ENCODE measurements at regions not wholly inside any gene's neighbourhood (a gene's known extent, or its start where the extent isn't known, plus 50 kb on each side); places are given as distances from the start of the nearest gene placed in this dataset.

- H3K9me3 Mint-ChIP-seq, result no peaks in the 10 kb centered on the region
- no peak overlapping the region for H3K4me3 Mint-ChIP-seq
- no peaks in the 10 kb centered on the region for H3K36me3 Mint-ChIP-seq
- no peaks in the 10 kb centered on the region for H3K27me3 Mint-ChIP-seq
- H3K4me1 Mint-ChIP-seq, result peaks cover 9 to 17% (median 15%) of the 10 kb centered on the region in 3 donors
- ATAC-seq (ENCODE audit: low read depth in 2 of 2) (no peak), DNase-seq (no peak)
- H3K27ac Mint-ChIP-seq, result no peak overlapping the region
These were observed 51.6 kb upstream of the PRDM8 start for GRCh38 chr4:80145739-80146138.

- H3K4me1 Mint-ChIP-seq, result peaks cover 13 to 23% (median 21%) of the 10 kb centered on the region in 3 donors
These were observed 52.4 kb upstream of the PRDM8 start for GRCh38 chr4:80144676-80145470.

GRCh38 chr4:80143307-80143679 lies 54.0 kb upstream of the PRDM8 start:
- Mint-ChIP-seq H3K36me3 (no peaks in the 10 kb centered on the region), H3K4me1 (peaks cover 28 to 39% (median 36%) of the 10 kb centered on the region in 3 donors), H3K27ac (peak overlapping the region in 2 of 6 donors; percentile 4 to 68), H3K4me3 (no peak overlapping the region), H3K27me3 (no peaks in the 10 kb centered on the region), H3K9me3 (no peaks in the 10 kb centered on the region)
- ATAC-seq (ENCODE audit: low read depth in 2 of 2) (no peak), DNase-seq (no peak)

More at GRCh38 chr4:80144676-80145470, 52.4 kb upstream of the PRDM8 start:
- H3K4me3 Mint-ChIP-seq, result no peak overlapping the region
- ATAC-seq (ENCODE audit: low read depth in 2 of 2) (no peak), DNase-seq (no peak)
- H3K9me3 Mint-ChIP-seq, result no peaks in the 10 kb centered on the region
- peak overlapping the region in 2 of 6 donors; percentile 11 to 28 for H3K27ac Mint-ChIP-seq
- H3K36me3 Mint-ChIP-seq, result no peaks in the 10 kb centered on the region
- H3K27me3 Mint-ChIP-seq, result no peaks in the 10 kb centered on the region

GRCh38 chr4:80142394-80143306 lies 54.7 kb upstream of the PRDM8 start:
- peak overlapping the region in 2 of 6 donors; percentile 4 to 68 for H3K27ac Mint-ChIP-seq
- H3K27me3 Mint-ChIP-seq, result no peaks in the 10 kb centered on the region
- H3K4me3 Mint-ChIP-seq, result no peak overlapping the region
- DNase-seq (no peak), ATAC-seq (ENCODE audit: low read depth in 2 of 2) (peak; percentile 38 to 56)
- H3K36me3 Mint-ChIP-seq, result no peaks in the 10 kb centered on the region
- no peaks in the 10 kb centered on the region for H3K9me3 Mint-ChIP-seq
- peaks cover 28 to 43% (median 36%) of the 10 kb centered on the region in 3 donors for H3K4me1 Mint-ChIP-seq

DNA sequence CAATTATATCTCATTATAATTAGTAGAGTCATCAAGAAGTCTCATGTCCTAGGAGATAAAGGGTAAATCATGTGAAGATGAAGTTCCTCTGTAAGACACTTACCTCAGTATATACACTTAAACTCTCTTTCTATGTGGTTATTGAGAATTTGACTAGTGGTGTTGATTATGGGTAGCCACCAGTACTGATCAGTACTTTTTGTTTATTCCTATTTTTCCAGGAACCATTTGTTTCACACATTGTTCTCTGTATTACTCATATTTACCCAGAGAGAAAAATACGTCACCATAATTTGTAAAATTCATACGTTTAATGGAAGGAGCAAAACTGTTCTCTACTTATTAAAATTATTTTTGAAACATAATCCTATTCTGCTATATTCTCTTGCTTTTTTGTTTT lies 55.8 kb upstream of the PRDM8 start:
- DNase-seq (no peak), ATAC-seq (ENCODE audit: low read depth in 2 of 2) (no peak)
- Mint-ChIP-seq H3K4me1 (peaks cover 28 to 46% (median 36%) of the 10 kb centered on the region in 3 donors), H3K4me3 (no peak overlapping the region), H3K27me3 (no peaks in the 10 kb centered on the region), H3K36me3 (no peaks in the 10 kb centered on the region), H3K9me3 (no peaks in the 10 kb centered on the region), H3K27ac (peak overlapping the region in 1 of 6 donors; percentile 76)

- no peak for DNase-seq
- H3K9me3 Mint-ChIP-seq, result no peaks in the 10 kb centered on the region
- H3K27ac Mint-ChIP-seq, result peak overlapping the region in 5 of 6 donors; percentile 39 to 92 (median 63)
- H3K4me3 Mint-ChIP-seq, result no peak overlapping the region
- peaks cover 28 to 46% (median 36%) of the 10 kb centered on the region in 3 donors for H3K4me1 Mint-ChIP-seq
- H3K27me3 Mint-ChIP-seq, result no peaks in the 10 kb centered on the region
- no peaks in the 10 kb centered on the region for H3K36me3 Mint-ChIP-seq
- peak; percentile 17 to 27 for ATAC-seq (ENCODE audit: low read depth in 2 of 2)
These were observed 57.1 kb upstream of the PRDM8 start for GRCh38 chr4:80140194-80140593.

- peak; percentile 59 to 69 for ATAC-seq (ENCODE audit: low read depth in 2 of 2)
- no peak overlapping the region for H3K4me3 Mint-ChIP-seq
- H3K36me3 Mint-ChIP-seq, result no peaks in the 10 kb centered on the region
- no peaks in the 10 kb centered on the region for H3K9me3 Mint-ChIP-seq
- no peak for DNase-seq
- H3K4me1 Mint-ChIP-seq, result peaks cover 28 to 46% (median 36%) of the 10 kb centered on the region in 3 donors
- no peaks in the 10 kb centered on the region for H3K27me3 Mint-ChIP-seq
- peak overlapping the region; percentile 5 to 92 (median 61) for H3K27ac Mint-ChIP-seq
These were observed 57.6 kb upstream of the PRDM8 start for GRCh38 chr4:80139671-80140070.

GRCh38 chr4:80138551-80139538 lies 58.5 kb upstream of the PRDM8 start:
- Mint-ChIP-seq H3K9me3 (no peaks in the 10 kb centered on the region), H3K4me3 (peak overlapping the region in 1 of 8 donors; percentile 30), H3K27me3 (no peaks in the 10 kb centered on the region), H3K4me1 (peaks cover 28 to 46% (median 36%) of the 10 kb centered on the region in 3 donors), H3K36me3 (no peaks in the 10 kb centered on the region), H3K27ac (peak overlapping the region; percentile 3 to 70 (median 46))
- peak; percentile 70 to 74 for ATAC-seq (ENCODE audit: low read depth in 2 of 2)
- DNase-seq, result peak; percentile 33

DNA sequence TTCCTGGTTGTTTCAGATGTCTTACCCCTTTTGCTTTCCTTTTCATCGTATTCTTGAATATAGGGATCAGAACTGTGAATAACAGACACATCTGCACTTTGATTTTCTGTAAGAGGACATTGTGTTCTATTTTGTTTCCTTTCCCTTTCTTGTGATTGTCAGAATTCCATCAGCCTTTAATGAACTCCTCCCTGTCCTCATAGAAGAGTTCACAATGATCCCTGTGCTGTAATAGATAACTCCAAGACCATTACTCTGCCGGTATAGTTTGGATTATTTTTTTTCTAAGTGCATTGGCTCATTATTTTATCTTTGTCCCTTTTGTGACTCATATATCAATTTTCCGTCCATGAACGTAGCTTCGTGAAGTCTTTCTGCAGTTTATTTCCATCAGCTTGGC lies 59.7 kb upstream of the PRDM8 start:
- ATAC-seq (ENCODE audit: low read depth in 2 of 2), result no peak
- no peak overlapping the region for H3K4me3 Mint-ChIP-seq
- DNase-seq, result no peak
- H3K27me3 Mint-ChIP-seq, result no peaks in the 10 kb centered on the region
- H3K36me3 Mint-ChIP-seq, result no peaks in the 10 kb centered on the region
- H3K27ac Mint-ChIP-seq, result no peak overlapping the region
- H3K4me1 Mint-ChIP-seq, result peaks cover 25 to 39% (median 30%) of the 10 kb centered on the region in 3 donors
- H3K9me3 Mint-ChIP-seq, result no peaks in the 10 kb centered on the region

GRCh38 chr4:80136270-80136669 lies 61.0 kb upstream of the PRDM8 start:
- H3K27ac Mint-ChIP-seq, result no peak overlapping the region
- no peaks in the 10 kb centered on the region for H3K27me3 Mint-ChIP-seq
- peaks cover 19 to 30% (median 21%) of the 10 kb centered on the region in 3 donors for H3K4me1 Mint-ChIP-seq
- no peak for ATAC-seq (ENCODE audit: low read depth in 2 of 2)
- no peaks in the 10 kb centered on the region for H3K9me3 Mint-ChIP-seq
- DNase-seq, result no peak
- no peaks in the 10 kb centered on the region for H3K36me3 Mint-ChIP-seq
- no peak overlapping the region for H3K4me3 Mint-ChIP-seq

- ATAC-seq (ENCODE audit: low read depth in 2 of 2), result no peak
- Mint-ChIP-seq H3K36me3 (no peaks in the 10 kb centered on the region), H3K9me3 (no peaks in the 10 kb centered on the region), H3K27me3 (no peaks in the 10 kb centered on the region), H3K27ac (peak overlapping the region in 2 of 6 donors; percentile 6 to 7), H3K4me1 (peaks cover 19 to 30% (median 21%) of the 10 kb centered on the region in 3 donors), H3K4me3 (no peak overlapping the region)
- DNase-seq, result no peak
These were observed 61.6 kb upstream of the PRDM8 start for GRCh38 chr4:80135702-80136058.

- H3K27ac Mint-ChIP-seq, result peak overlapping the region in 1 of 6 donors; percentile 9
These were observed 62.1 kb upstream of the ANTXR2 start for GRCh38 chr4:80134936-80135701.

More at GRCh38 chr4:80134936-80135701, 62.1 kb upstream of the ANTXR2 start:
- H3K27me3 Mint-ChIP-seq, result no peaks in the 10 kb centered on the region
- no peak for ATAC-seq (ENCODE audit: low read depth in 2 of 2)
- H3K36me3 Mint-ChIP-seq, result no peaks in the 10 kb centered on the region
- DNase-seq, result no peak
- no peak overlapping the region for H3K4me3 Mint-ChIP-seq
- H3K9me3 Mint-ChIP-seq, result no peaks in the 10 kb centered on the region
- H3K4me1 Mint-ChIP-seq, result peaks cover 17 to 26% (median 17%) of the 10 kb centered on the region in 3 donors

Measured in naive B cell (primary cell).